Activated CD4-positive, alpha-beta T cell treated with anti-CD3 and anti-CD28 coated beads, Interleukin-2, amount 10 ng/mL, durations not matched to agents 7 days and 5 days (primary cell): ENCODE measurements at regions not wholly inside any gene's neighbourhood (a gene's known extent, or its start where the extent isn't known, plus 50 kb on each side); places are given as distances from the start of the nearest gene placed in this dataset.
A peak's percentile ranks its signal among the peaks of the same experiment; 100 is the strongest.

Experiments
- CTCF ChIA-PET: fragments of 350-600 bp; sonication (Branson Sonifier 250); formaldehyde crosslinking; loops from one replicate; lab custom pipeline; 2021; ENCODE audit warnings: antibody characterized with exemption; lab: Charles Lee
- POLR2A ChIA-PET: fragments of 350-600 bp; sonication (Branson Sonifier 250); formaldehyde crosslinking; loops from one replicate; lab custom pipeline; 2021; ENCODE audit warnings: antibody characterized with exemption; lab: Charles Lee
- DNase-seq: peaks from one replicate; pipeline ENCODE4 v3.0.0-alpha.2; 2020
- H3K27ac Mint-ChIP-seq: one replicate; pipeline ENCODE4 v1.8.0; 2021; ENCODE audit warnings: mild to moderate bottlenecking, moderate library complexity, mixed read lengths
- H3K27me3 Mint-ChIP-seq: one replicate; pipeline ENCODE4 v1.8.0; 2021; ENCODE audit warnings: mixed read lengths
- H3K36me3 Mint-ChIP-seq: one replicate; pipeline ENCODE4 v1.8.0; 2021; ENCODE audit warnings: low read depth, mixed read lengths
- H3K4me1 Mint-ChIP-seq: one replicate; pipeline ENCODE4 v1.8.0; 2021; ENCODE audit warnings: mixed read lengths
- H3K4me3 Mint-ChIP-seq: one replicate; pipeline ENCODE4 v1.8.0; 2021; ENCODE audit warnings: mild to moderate bottlenecking, moderate library complexity, mixed read lengths
- H3K9me3 Mint-ChIP-seq: one replicate; pipeline ENCODE4 v1.8.0; 2021; ENCODE audit warnings: mixed read lengths

DNA sequence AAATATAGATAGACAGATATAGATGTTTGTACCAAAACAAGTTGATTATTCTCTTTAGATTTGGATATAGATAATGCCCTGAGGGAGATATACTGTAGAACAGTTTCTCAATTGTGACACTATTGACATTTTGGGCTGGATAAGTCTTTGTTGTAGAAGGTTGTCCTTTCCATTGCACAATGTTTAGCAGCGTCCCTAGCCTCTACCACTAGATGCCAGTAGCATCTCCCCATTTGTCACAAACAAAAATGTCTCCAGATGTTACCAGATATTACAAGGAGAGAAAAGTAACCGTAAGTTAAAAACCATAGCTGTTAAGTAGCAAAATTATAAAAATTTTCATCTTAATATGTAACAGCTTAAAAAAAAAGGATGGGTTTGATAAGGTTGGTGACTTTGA, 2595.3 kb downstream of the ARAP2 start:
- Mint-ChIP-seq H3K36me3 (no peaks in the 10 kb centered on the region), H3K9me3 (peaks cover 12% of the 10 kb centered on the region), H3K27ac (no peak overlapping the region), H3K27me3 (no peaks in the 10 kb centered on the region), H3K4me1 (no peaks in the 10 kb centered on the region), H3K4me3 (no peak overlapping the region)
- ChIA-PET CTCF (no interaction called here), POLR2A (no interaction called here)
- DNase-seq = no peak

DNA sequence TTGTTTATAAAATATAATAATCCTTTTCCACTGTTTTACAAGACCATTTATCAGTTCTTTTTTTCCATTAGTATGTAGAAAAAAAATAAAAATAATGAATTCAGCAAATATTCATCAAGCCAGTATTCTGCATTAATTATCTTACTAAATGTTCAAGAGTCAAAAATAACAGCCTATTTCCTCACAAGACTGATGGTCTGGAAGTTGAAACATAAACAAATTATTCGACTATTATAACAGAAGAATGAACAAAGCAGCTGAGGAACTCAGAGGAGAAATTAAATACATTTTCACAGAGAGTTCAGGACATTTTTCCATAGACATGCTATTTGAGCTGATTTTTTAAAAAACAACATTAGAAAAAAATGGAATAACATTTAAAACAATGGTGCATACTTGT, 2594.8 kb downstream of the ARAP2 start:
- H3K4me3 Mint-ChIP-seq = no peak overlapping the region
- H3K27ac Mint-ChIP-seq = no peak overlapping the region
- H3K36me3 Mint-ChIP-seq = no peaks in the 10 kb centered on the region
- DNase-seq = no peak
- ChIA-PET POLR2A (no interaction called here), CTCF (no interaction called here)
- no peaks in the 10 kb centered on the region for H3K4me1 Mint-ChIP-seq
- H3K9me3 Mint-ChIP-seq = peaks cover 12% of the 10 kb centered on the region
- no peaks in the 10 kb centered on the region for H3K27me3 Mint-ChIP-seq

DNA sequence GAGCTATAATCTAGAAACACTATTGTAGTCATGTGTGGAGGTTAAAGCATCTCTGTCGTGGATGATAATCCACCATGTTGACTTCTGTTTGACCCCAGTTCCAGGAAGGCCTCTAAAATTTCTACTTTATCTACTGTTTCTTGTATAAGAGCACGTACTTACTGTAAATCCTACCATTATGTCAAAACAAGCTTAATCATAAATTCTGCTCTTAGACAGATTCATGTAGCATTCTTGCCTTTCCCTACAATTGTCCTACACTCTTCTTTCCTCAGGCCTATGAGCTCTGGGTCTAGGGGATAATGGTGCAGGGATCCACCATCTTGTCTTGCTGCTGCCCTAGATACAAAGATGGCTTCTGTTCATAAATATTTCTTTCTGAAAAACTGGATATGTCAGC, 2594.3 kb downstream of the ARAP2 start:
- POLR2A ChIA-PET = no interaction called here
- H3K27ac Mint-ChIP-seq = no peak overlapping the region

DNA sequence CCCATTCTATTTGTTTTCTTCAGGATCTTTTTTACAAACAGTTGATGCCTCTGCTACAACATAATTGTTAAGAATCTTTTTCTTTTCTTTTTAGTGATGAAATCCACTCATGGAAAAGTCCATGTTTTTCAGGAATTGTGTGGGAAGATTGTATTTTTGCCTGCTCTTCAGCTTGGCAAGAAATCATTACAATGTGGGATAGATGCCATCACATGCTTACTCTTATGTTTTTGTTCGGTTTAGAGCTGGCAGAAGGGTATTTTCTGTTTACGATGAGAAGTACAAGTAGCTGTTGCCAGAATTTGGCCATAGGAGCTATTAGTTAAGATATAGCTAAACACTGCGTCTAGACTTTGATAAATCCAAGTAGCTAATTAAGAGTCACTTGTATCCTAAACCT, 2585.3 kb downstream of the ARAP2 start:
- no peak overlapping the region for H3K4me3 Mint-ChIP-seq
- H3K36me3 Mint-ChIP-seq = no peaks in the 10 kb centered on the region
- CTCF ChIA-PET = no interaction called here
- H3K4me1 Mint-ChIP-seq = no peaks in the 10 kb centered on the region
- DNase-seq = no peak
- POLR2A ChIA-PET = no interaction called here
- H3K27ac Mint-ChIP-seq = no peak overlapping the region
- peaks cover 5% of the 10 kb centered on the region for H3K9me3 Mint-ChIP-seq
- no peaks in the 10 kb centered on the region for H3K27me3 Mint-ChIP-seq

More for the DNA sequence above, 2594.3 kb downstream of the ARAP2 start:
- Mint-ChIP-seq H3K9me3 (peaks cover 12% of the 10 kb centered on the region), H3K4me3 (no peak overlapping the region), H3K4me1 (no peaks in the 10 kb centered on the region), H3K27me3 (no peaks in the 10 kb centered on the region), H3K36me3 (no peaks in the 10 kb centered on the region)
- DNase-seq = no peak
- CTCF ChIA-PET = no interaction called here

DNA sequence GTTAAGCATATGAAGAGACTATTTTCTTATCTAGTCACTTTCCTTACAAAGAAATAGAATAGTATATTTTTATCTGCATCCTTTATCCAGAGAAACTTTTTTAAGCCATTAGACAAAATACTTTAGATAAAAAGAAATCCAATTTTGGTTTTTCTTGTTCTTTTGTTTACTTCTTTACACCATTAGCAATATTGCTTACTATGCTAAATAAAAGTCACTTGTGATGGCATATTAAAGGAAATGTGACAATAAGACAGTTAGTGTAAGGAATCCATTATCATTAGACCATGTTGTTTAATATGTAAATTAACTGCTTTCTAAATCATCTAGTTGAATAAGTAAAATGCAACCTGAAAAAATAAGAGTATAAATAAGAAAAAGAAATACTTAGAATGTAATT, 2582.7 kb downstream of the ARAP2 start:
- CTCF ChIA-PET = no interaction called here
- Mint-ChIP-seq H3K36me3 (no peaks in the 10 kb centered on the region), H3K27ac (no peak overlapping the region), H3K27me3 (no peaks in the 10 kb centered on the region), H3K4me1 (no peaks in the 10 kb centered on the region), H3K4me3 (no peak overlapping the region), H3K9me3 (peaks cover 14% of the 10 kb centered on the region)
- POLR2A ChIA-PET = no interaction called here
- no peak for DNase-seq

DNA sequence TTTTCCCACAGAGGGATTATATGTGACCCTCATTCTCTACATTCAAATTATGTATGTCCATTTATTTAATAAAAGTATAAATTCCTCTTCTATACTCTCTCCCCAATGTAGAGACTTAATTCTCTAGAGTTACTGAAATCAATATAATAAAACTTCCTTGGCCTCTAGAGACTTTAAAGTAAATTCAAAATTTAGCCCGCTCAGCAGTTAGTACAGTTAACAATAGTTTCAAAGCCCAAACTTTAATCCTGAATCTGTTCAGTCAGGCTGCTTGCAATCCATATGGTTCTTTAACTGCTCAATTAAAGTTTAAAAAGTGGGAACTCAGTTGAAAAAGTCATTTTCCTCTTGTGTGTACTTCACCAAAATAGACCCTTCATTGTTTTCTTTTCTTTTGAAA, 2558.4 kb downstream of the ARAP2 start:
- H3K9me3 Mint-ChIP-seq = no peaks in the 10 kb centered on the region
- ChIA-PET CTCF (no interaction called here), POLR2A (no interaction called here)
- H3K4me3 Mint-ChIP-seq = no peak overlapping the region
- H3K4me1 Mint-ChIP-seq = no peaks in the 10 kb centered on the region
- no peaks in the 10 kb centered on the region for H3K36me3 Mint-ChIP-seq
- H3K27me3 Mint-ChIP-seq = no peaks in the 10 kb centered on the region
- H3K27ac Mint-ChIP-seq = no peak overlapping the region
- no peak for DNase-seq

DNA sequence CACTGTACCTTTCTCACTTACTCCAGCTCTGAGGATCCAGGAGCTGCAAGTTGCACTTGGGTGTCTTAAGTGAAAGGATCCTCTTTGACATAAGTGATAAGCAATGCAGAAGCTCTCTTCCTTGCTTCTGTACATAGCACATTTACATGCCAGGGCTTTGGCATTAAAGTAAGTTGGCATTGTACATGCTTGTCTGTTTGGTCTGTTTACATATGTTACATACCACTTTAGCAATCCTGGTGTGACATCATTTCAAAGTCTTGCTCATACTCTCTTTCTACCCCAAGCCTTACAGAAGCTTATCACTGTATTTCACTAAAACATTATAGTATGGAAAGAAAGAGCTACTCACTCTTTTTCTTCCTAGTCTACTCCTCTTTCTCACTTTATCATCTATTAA, 2548.3 kb downstream of the ARAP2 start:
- H3K4me1 Mint-ChIP-seq = no peaks in the 10 kb centered on the region
- ChIA-PET POLR2A (no interaction called here), CTCF (no interaction called here)
- H3K27ac Mint-ChIP-seq = no peak overlapping the region
- H3K36me3 Mint-ChIP-seq = no peaks in the 10 kb centered on the region
- H3K9me3 Mint-ChIP-seq = peaks cover 11% of the 10 kb centered on the region
- DNase-seq = no peak
- H3K27me3 Mint-ChIP-seq = no peaks in the 10 kb centered on the region
- no peak overlapping the region for H3K4me3 Mint-ChIP-seq

DNA sequence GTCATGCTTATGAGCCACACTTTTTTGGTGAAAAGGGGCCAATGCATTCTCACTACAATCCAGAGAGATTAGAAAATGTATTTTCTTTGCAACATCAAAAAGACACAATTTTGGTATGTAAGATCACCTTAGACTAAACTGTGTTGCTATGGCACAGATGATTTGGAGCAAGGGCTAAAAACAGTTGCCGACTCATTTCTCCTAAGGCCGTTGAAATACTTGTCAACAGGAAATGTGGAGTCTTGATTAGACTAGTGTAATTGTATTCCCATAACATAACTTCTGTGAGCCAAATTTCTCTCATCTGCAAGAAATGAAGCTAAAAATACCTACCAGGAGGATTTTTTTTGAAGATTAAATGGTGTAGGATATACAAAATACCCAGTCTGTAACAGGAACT, 2547.7 kb downstream of the ARAP2 start:
- CTCF ChIA-PET = no interaction called here
- no peak for DNase-seq

DNA sequence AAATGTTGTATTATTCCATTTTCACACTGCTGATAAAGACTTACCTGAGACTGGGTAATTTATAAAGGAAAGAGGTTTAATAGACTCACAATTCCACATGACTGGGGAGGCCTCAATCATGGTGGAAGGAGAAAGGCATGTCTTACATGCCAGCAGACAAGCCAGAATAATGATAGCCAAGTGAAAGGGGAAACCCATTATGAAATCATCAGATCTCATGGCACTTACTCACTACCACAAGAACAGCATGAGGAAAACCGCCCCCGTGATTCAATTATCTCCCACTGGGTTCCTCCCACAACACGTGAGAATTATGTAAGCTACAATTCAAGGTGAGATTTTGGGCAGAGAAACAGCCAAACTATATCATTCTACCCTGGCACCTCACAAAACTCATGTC, 2535.1 kb downstream of the ARAP2 start:
- H3K4me1 Mint-ChIP-seq = no peaks in the 10 kb centered on the region
- DNase-seq = no peak
- H3K27ac Mint-ChIP-seq = peak overlapping the region; percentile 41

More for the DNA sequence above, 2547.7 kb downstream of the ARAP2 start:
- peaks cover 11% of the 10 kb centered on the region for H3K9me3 Mint-ChIP-seq
- POLR2A ChIA-PET = no interaction called here
- H3K4me3 Mint-ChIP-seq = no peak overlapping the region
- H3K36me3 Mint-ChIP-seq = no peaks in the 10 kb centered on the region
- H3K27ac Mint-ChIP-seq = no peak overlapping the region
- no peaks in the 10 kb centered on the region for H3K27me3 Mint-ChIP-seq
- no peaks in the 10 kb centered on the region for H3K4me1 Mint-ChIP-seq

DNA sequence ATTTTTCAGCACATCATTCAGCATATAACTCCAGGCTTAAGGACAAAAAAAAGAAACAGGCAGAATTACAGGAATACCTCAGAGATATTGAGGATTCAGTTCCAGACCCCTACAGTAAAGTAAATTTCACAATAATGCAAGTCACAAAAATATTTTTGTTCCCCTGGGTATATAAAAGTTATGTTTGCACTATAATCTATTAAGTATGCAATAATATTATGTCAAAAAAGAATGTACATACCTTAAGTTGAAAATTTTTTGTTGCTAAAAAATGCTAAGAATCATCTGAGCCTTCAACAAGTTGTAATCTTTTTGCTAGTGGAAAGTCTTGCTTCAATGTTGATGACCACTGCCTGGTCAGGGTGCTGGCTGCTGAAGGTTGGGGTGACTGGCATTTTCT, 2532.5 kb downstream of the ARAP2 start:
- Mint-ChIP-seq H3K4me1 (no peaks in the 10 kb centered on the region), H3K36me3 (no peaks in the 10 kb centered on the region), H3K9me3 (peaks cover 23% of the 10 kb centered on the region), H3K27ac (no peak overlapping the region), H3K27me3 (no peaks in the 10 kb centered on the region), H3K4me3 (no peak overlapping the region)
- ChIA-PET POLR2A (no interaction called here), CTCF (no interaction called here)
- no peak for DNase-seq

More for the DNA sequence above, 2535.1 kb downstream of the ARAP2 start:
- H3K4me3 Mint-ChIP-seq = no peak overlapping the region
- ChIA-PET POLR2A (no interaction called here), CTCF (no interaction called here)
- peaks cover 20% of the 10 kb centered on the region for H3K9me3 Mint-ChIP-seq
- no peaks in the 10 kb centered on the region for H3K27me3 Mint-ChIP-seq
- H3K36me3 Mint-ChIP-seq = no peaks in the 10 kb centered on the region

DNA sequence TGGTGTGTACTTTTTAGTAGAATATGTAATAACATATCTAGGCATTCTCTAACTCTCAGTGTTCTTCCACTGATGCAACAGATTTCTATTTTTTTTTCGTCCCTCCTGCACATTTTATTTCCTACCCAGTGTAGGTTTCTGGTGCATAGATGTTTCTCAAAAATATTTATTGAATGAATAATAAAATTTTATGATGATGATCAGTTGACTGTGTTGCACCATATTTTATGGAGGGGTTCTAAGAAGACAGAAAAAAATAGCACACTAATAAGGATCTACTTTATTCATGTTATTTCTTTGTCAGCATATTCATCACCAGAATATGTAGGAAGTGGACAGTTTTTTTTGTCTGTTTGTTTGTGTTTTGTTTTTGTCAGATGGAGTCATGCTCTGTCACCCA, 2529.3 kb downstream of the ARAP2 start:
- Mint-ChIP-seq H3K27me3 (no peaks in the 10 kb centered on the region), H3K9me3 (peaks cover 15% of the 10 kb centered on the region), H3K27ac (no peak overlapping the region), H3K36me3 (no peaks in the 10 kb centered on the region), H3K4me1 (no peaks in the 10 kb centered on the region), H3K4me3 (no peak overlapping the region)
- CTCF ChIA-PET = no interaction called here
- DNase-seq = no peak
- POLR2A ChIA-PET = no interaction called here

DNA sequence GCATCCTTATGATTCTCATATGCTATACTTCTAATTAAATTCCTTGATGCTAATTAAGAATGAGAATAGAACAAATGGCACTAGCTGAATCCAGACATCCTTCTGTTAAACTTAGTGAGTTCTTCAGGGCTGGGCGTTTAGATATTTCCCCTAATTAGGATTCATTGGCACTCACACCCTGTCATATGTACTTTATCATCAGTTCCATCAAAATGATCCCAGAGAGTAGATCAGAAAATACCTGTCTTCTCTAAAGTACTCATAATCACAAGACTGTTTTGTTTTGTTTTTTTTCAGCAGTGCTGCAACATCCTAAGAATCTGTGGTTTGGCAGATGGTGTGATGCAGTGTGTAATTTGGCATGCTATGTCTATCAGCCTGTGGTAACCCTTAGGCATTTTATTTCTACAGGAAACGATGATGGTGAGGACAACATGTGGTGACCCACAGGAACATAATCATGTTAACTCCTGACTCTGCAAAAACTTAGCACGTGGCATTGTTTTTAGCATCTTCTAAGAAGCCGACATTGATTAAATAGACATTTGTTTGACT, 2528.4 kb downstream of the ARAP2 start:
- Mint-ChIP-seq H3K27ac (no peak overlapping the region), H3K4me3 (no peak overlapping the region), H3K36me3 (no peaks in the 10 kb centered on the region), H3K27me3 (no peaks in the 10 kb centered on the region), H3K4me1 (no peaks in the 10 kb centered on the region), H3K9me3 (peaks cover 14% of the 10 kb centered on the region)
- CTCF ChIA-PET = no interaction called here
- POLR2A ChIA-PET = no interaction called here
- no peak for DNase-seq

DNA sequence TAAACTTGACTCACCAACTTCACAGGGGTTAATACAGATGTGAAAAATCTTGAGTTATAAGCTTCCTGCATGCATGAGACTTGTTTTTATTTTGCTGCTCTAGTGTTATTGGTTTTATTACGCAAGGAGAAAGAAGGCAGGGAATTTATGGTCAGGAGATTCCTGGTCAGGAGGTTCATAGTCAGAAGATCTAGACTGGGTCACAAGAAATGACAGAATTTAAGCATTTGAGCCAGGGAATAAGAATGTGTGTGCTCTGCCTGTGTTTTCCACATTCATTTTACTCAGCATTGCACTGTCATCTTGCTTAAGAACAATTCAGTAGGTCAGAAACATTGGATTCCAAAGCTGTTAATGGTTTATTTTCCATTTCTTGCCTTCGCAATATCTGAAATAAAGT, 2522.1 kb downstream of the ARAP2 start:
- DNase-seq = no peak
- ChIA-PET CTCF (no interaction called here), POLR2A (no interaction called here)
- Mint-ChIP-seq H3K27me3 (no peaks in the 10 kb centered on the region), H3K36me3 (no peaks in the 10 kb centered on the region), H3K27ac (no peak overlapping the region), H3K4me3 (no peak overlapping the region), H3K9me3 (peaks cover 8% of the 10 kb centered on the region), H3K4me1 (no peaks in the 10 kb centered on the region)

DNA sequence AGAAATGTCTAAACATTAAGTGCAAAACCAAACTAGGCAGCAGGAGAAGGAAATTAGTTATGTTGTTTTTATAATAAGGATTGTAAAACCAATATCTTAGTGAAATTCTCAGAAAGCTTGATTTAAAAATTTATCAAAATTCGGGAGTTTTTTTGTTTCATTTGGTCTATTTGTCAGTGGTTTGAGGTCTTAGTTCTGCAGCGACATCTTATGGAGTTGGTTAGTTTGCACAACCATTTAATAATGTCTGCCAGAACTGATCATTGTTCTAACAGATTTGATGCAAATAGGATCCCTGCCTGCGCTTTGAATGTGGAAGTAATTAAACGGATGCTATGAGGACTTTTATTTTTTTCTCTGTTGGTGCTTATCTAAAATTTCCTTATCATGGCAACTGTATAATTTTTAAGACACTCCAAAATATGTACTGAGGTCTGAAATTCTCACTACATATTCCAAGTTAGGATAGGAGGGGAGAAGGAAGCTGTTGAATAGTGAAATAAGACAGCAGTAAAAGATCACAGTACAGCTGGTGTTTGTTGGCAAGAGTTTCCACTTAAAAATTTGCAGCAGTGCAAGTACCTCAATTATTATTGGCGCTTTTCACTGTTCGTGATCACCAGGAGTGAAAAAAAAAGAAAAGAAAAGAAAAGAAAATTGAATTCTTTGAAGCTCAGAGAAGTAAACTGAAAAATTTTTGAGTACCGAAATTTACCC, 2521.4 kb downstream of the ARAP2 start:
- ChIA-PET POLR2A (no interaction called here), CTCF (no interaction called here)
- peaks cover 3% of the 10 kb centered on the region for H3K9me3 Mint-ChIP-seq
- no peaks in the 10 kb centered on the region for H3K4me1 Mint-ChIP-seq
- no peaks in the 10 kb centered on the region for H3K36me3 Mint-ChIP-seq
- no peak overlapping the region for H3K27ac Mint-ChIP-seq
- no peaks in the 10 kb centered on the region for H3K27me3 Mint-ChIP-seq
- DNase-seq = no peak
- no peak overlapping the region for H3K4me3 Mint-ChIP-seq
